ENCODE measurements at regions not wholly inside any gene's neighbourhood (a gene's known extent, or its start where the extent isn't known, plus 50 kb on each side); places are given as distances from the start of the nearest gene placed in this dataset.

GRCh38 chr12:126400831-126401230 lies 1335.6 kb downstream of the AACS start:
- Mint-ChIP-seq H3K4me1 (ENCODE audit: low read depth) (no peaks in the 10 kb centered on the region), H3K27ac (no peak overlapping the region), H3K9me3 (peaks cover 1 to 4% of the 10 kb centered on the region in 2 donors), H3K27me3 (ENCODE audit: low read depth) (no peaks in the 10 kb centered on the region), H3K36me3 (ENCODE audit: insufficient read depth in 2 of 2) (no peaks in the 10 kb centered on the region), H3K4me3 (no peak overlapping the region)
- DNase-seq (no peak), ATAC-seq (replicated peaks in 1 of 2) (no peak)

- DNase-seq (no peak), ATAC-seq (replicated peaks in 1 of 2) (no peak)
- Mint-ChIP-seq H3K4me1 (ENCODE audit: low read depth) (no peaks in the 10 kb centered on the region), H3K4me3 (no peak overlapping the region), H3K36me3 (ENCODE audit: insufficient read depth in 2 of 2) (no peaks in the 10 kb centered on the region), H3K27me3 (ENCODE audit: low read depth) (no peaks in the 10 kb centered on the region), H3K27ac (no peak overlapping the region), H3K9me3 (peaks cover 1 to 5% of the 10 kb centered on the region in 2 donors)
These were observed 1339.2 kb downstream of the AACS start for GRCh38 chr12:126404293-126404881.

- H3K4me3 Mint-ChIP-seq = no peak overlapping the region
These were observed 1353.2 kb downstream of the AACS start for GRCh38 chr12:126418400-126418799.

DNA sequence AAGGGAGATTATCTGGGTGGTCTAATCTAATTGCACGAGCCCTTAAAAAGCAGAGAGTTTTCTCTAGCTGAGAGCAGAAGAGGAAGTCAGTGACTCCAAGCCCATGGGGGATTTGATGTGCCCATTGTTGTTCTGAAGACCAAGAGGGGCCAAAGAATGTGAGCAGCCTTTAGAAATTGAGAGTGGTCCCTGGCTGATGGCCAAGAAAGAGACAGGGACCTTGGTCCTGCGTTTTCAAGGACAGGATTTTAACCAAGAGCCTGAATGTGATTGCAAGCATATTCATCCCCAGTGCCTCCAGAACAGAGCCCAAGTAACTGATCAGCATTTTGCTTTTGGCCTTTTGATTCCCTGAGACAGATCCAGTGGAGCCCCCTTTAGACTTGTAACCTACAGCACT lies 1353.9 kb downstream of the AACS start:
- no peaks in the 10 kb centered on the region for H3K4me1 Mint-ChIP-seq (ENCODE audit: low read depth)
- H3K36me3 Mint-ChIP-seq (ENCODE audit: insufficient read depth in 2 of 2) = no peaks in the 10 kb centered on the region
- DNase-seq = no peak
- peaks cover 0 to 3% of the 10 kb centered on the region in 2 donors for H3K9me3 Mint-ChIP-seq
- no peak for ATAC-seq (replicated peaks in 1 of 2)
- no peak overlapping the region for H3K4me3 Mint-ChIP-seq
- H3K27me3 Mint-ChIP-seq (ENCODE audit: low read depth) = no peaks in the 10 kb centered on the region
- no peak overlapping the region for H3K27ac Mint-ChIP-seq

More at GRCh38 chr12:126418400-126418799, 1353.2 kb downstream of the AACS start:
- Mint-ChIP-seq H3K36me3 (ENCODE audit: insufficient read depth in 2 of 2) (no peaks in the 10 kb centered on the region), H3K27me3 (ENCODE audit: low read depth) (no peaks in the 10 kb centered on the region), H3K9me3 (peaks cover 0 to 3% of the 10 kb centered on the region in 2 donors), H3K27ac (no peak overlapping the region), H3K4me1 (ENCODE audit: low read depth) (no peaks in the 10 kb centered on the region)
- ATAC-seq (replicated peaks in 1 of 2) (no peak), DNase-seq (no peak)

- no peaks in the 10 kb centered on the region for H3K36me3 Mint-ChIP-seq (ENCODE audit: insufficient read depth in 2 of 2)
- no peak for DNase-seq
- H3K4me3 Mint-ChIP-seq = no peak overlapping the region
- H3K4me1 Mint-ChIP-seq (ENCODE audit: low read depth) = no peaks in the 10 kb centered on the region
- peaks cover 3 to 7% of the 10 kb centered on the region in 2 donors for H3K9me3 Mint-ChIP-seq
- H3K27me3 Mint-ChIP-seq (ENCODE audit: low read depth) = no peaks in the 10 kb centered on the region
- H3K27ac Mint-ChIP-seq = no peak overlapping the region
- no peak for ATAC-seq (replicated peaks in 1 of 2)
These were observed 1359.5 kb downstream of the AACS start for GRCh38 chr12:126424696-126425095.

GRCh38 chr12:126425264-126425663 lies 1360.0 kb downstream of the AACS start:
- Mint-ChIP-seq H3K27ac (no peak overlapping the region), H3K36me3 (ENCODE audit: insufficient read depth in 2 of 2) (no peaks in the 10 kb centered on the region), H3K27me3 (ENCODE audit: low read depth) (no peaks in the 10 kb centered on the region), H3K4me3 (no peak overlapping the region), H3K4me1 (ENCODE audit: low read depth) (no peaks in the 10 kb centered on the region), H3K9me3 (peaks cover 3 to 7% of the 10 kb centered on the region in 2 donors)
- ATAC-seq (replicated peaks in 1 of 2) = no peak
- DNase-seq = no peak

GRCh38 chr12:126428769-126429168 lies 1363.5 kb downstream of the AACS start:
- Mint-ChIP-seq H3K4me1 (ENCODE audit: low read depth) (no peaks in the 10 kb centered on the region), H3K27me3 (ENCODE audit: low read depth) (no peaks in the 10 kb centered on the region), H3K9me3 (peaks cover 6 to 7% of the 10 kb centered on the region in 2 donors), H3K4me3 (no peak overlapping the region), H3K36me3 (ENCODE audit: insufficient read depth in 2 of 2) (no peaks in the 10 kb centered on the region), H3K27ac (no peak overlapping the region)
- DNase-seq (no peak), ATAC-seq (replicated peaks in 1 of 2) (no peak)

DNA sequence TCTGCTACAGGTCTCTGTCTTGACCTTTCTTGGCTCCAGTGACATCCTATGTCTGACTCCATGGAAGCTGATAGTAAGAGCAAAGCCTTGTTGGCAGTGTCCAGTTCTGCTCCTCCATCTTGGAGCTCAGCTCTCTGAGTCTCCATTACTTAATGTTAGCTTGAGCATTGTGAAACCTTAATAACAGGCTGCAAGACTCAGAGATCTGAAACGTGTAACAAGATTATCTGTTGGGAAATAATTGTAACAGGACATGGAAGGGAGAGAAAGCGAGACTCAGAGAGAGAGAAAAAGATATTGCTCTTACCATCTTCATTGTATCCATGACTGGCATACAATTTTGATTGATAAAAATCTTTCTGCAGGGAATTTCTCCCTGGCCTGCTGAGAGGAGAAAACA lies 1365.7 kb downstream of the AACS start:
- Mint-ChIP-seq H3K4me3 (no peak overlapping the region), H3K36me3 (ENCODE audit: insufficient read depth in 2 of 2) (no peaks in the 10 kb centered on the region), H3K27me3 (ENCODE audit: low read depth) (no peaks in the 10 kb centered on the region), H3K9me3 (peaks cover 7 to 8% of the 10 kb centered on the region in 2 donors), H3K27ac (no peak overlapping the region), H3K4me1 (ENCODE audit: low read depth) (no peaks in the 10 kb centered on the region)
- ATAC-seq (replicated peaks in 1 of 2) = no peak
- DNase-seq = no peak

DNA sequence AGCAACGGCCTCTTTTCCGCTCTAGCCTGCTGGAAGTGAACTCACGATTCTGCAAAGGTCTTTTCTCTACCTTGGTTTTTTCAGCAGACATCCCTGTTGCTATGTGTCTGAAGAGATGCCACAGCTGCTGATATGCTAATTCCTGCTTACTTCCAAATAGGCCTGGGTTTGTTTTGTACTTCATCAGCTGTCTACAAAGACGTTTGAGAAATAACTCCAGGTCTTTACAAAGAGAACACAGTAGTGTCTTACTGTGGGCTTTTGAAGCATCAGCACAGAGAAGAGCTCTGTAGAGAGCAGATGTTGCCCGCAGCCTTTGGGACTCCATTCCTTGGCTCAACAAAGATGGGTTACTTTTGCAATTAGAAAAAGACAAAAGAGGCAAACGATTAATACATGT lies 1366.5 kb downstream of the AACS start:
- no peak for DNase-seq
- Mint-ChIP-seq H3K27me3 (ENCODE audit: low read depth) (no peaks in the 10 kb centered on the region), H3K9me3 (peaks cover 7 to 8% of the 10 kb centered on the region in 2 donors), H3K27ac (no peak overlapping the region), H3K4me1 (ENCODE audit: low read depth) (no peaks in the 10 kb centered on the region), H3K36me3 (ENCODE audit: insufficient read depth in 2 of 2) (no peaks in the 10 kb centered on the region), H3K4me3 (no peak overlapping the region)
- no peak for ATAC-seq (replicated peaks in 1 of 2)

- Mint-ChIP-seq H3K36me3 (ENCODE audit: insufficient read depth in 2 of 2) (no peaks in the 10 kb centered on the region), H3K27ac (no peak overlapping the region), H3K27me3 (ENCODE audit: low read depth) (no peaks in the 10 kb centered on the region), H3K4me3 (no peak overlapping the region), H3K9me3 (peaks cover 7 to 8% of the 10 kb centered on the region in 2 donors), H3K4me1 (ENCODE audit: low read depth) (no peaks in the 10 kb centered on the region)
- no peak for DNase-seq
- ATAC-seq (replicated peaks in 1 of 2) = no peak
These were observed 1367.5 kb downstream of the AACS start for GRCh38 chr12:126432780-126433179.

- Mint-ChIP-seq H3K36me3 (ENCODE audit: insufficient read depth in 2 of 2) (no peaks in the 10 kb centered on the region), H3K9me3 (peaks cover 4 to 7% of the 10 kb centered on the region in 2 donors), H3K4me3 (no peak overlapping the region), H3K4me1 (ENCODE audit: low read depth) (no peaks in the 10 kb centered on the region), H3K27ac (no peak overlapping the region), H3K27me3 (ENCODE audit: low read depth) (no peaks in the 10 kb centered on the region)
- DNase-seq (no peak), ATAC-seq (replicated peaks in 1 of 2) (no peak)
These were observed 1369.3 kb downstream of the AACS start for GRCh38 chr12:126434412-126434985.

DNA sequence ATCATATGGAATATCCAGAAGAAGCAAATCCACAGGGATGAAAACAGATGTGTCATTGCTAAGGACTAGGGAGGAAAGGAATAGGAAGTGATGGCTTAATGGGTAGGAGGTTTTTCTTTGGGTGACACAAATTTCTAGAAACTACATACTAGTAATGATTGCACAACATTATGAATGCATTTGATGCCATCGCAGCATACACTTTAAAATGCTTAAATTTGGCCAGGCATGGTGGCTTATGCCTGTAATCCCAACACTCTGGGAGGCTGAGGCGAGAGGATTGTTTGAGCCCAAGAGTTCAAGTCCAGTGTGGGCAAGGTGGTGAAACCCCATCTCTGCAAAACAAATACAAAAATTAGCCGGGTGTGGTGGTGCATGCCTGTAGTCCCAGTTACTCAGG lies 1370.8 kb downstream of the AACS start:
- H3K27ac Mint-ChIP-seq = no peak overlapping the region
- ATAC-seq (replicated peaks in 1 of 2) (no peak), DNase-seq (no peak)
- peaks cover 1% of the 10 kb centered on the region in 2 donors for H3K9me3 Mint-ChIP-seq
- no peaks in the 10 kb centered on the region for H3K36me3 Mint-ChIP-seq (ENCODE audit: insufficient read depth in 2 of 2)
- no peaks in the 10 kb centered on the region for H3K27me3 Mint-ChIP-seq (ENCODE audit: low read depth)
- no peak overlapping the region for H3K4me3 Mint-ChIP-seq
- H3K4me1 Mint-ChIP-seq (ENCODE audit: low read depth) = no peaks in the 10 kb centered on the region

DNA sequence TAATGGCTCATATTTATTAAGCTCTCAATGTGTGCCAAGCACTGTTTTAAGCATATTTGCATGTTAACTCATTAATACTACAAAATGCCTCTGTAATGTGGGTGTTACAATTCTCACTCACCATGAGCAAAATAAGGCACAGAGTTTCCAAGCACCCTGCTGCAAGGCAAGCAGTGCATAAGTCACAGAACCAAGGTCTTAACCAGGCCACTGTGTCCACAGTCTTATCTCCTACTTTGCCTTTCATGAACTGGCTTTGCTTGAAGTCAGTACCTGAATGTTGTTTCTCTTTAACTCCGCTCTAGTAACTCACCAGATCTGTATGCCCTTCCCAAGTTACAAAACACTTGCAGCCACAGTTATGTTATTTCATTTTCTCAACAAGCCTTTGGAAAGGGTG lies 1372.7 kb downstream of the AACS start:
- DNase-seq = no peak
- H3K27ac Mint-ChIP-seq = no peak overlapping the region
- H3K27me3 Mint-ChIP-seq (ENCODE audit: low read depth) = no peaks in the 10 kb centered on the region
- H3K4me1 Mint-ChIP-seq (ENCODE audit: low read depth) = no peaks in the 10 kb centered on the region
- H3K4me3 Mint-ChIP-seq = no peak overlapping the region
- ATAC-seq (replicated peaks in 1 of 2) = no peak
- H3K36me3 Mint-ChIP-seq (ENCODE audit: insufficient read depth in 2 of 2) = no peaks in the 10 kb centered on the region
- peaks cover 1 to 4% of the 10 kb centered on the region in 2 donors for H3K9me3 Mint-ChIP-seq

DNA sequence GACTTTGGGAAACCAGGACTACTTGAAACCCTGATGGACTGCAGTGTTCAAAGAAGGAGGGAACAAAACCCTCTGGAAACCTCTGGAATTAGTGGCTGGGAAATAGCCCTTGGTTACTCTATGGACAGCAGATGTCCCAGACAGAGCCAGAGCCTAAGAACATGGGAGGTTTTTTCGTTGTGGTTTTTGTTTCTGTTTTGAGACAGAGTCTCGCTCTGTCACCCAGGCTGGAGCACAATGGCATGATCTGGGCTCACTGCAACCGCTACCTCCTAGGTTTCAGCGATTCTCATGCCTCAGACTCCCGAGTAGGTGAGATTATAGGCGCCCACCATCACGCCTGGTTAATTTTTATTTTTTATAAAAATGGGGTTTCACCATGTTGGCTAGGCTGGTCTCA lies 1378.7 kb downstream of the AACS start:
- Mint-ChIP-seq H3K4me3 (no peak overlapping the region), H3K27me3 (ENCODE audit: low read depth) (no peaks in the 10 kb centered on the region), H3K9me3 (peaks cover 2 to 8% of the 10 kb centered on the region in 2 donors), H3K36me3 (ENCODE audit: insufficient read depth in 2 of 2) (no peaks in the 10 kb centered on the region), H3K27ac (no peak overlapping the region), H3K4me1 (ENCODE audit: low read depth) (no peaks in the 10 kb centered on the region)
- DNase-seq (no peak), ATAC-seq (replicated peaks in 1 of 2) (no peak)
